Uterus (tissue), 3 donors: ENCODE measurements at regions not wholly inside any gene's neighbourhood (a gene's known extent, or its start where the extent isn't known, plus 50 kb on each side); places are given as distances from the start of the nearest gene placed in this dataset.
A peak's percentile ranks its signal among the peaks of the same experiment; 100 is the strongest.

Experiments used
- DNase-seq, 2 donors: peaks; one replicate each; pipeline ENCODE4 v3.0.0-alpha.2; 2019 to 2020
- H3K27ac ChIP-seq, 2 donors: fragments of 200-600 bp; sonication (generic); 1 replicate in 1 of 2; 2 replicates in 1 of 2; pipeline ENCODE4 v1.5.1; 2016 to 2018
- H3K27me3 ChIP-seq, 2 donors: fragments of 200-600 bp; sonication (generic); one replicate each; pipeline ENCODE4 v1.5.1; 2018 to 2019; ENCODE audit warnings: control low read depth in 1 of 2
- H3K36me3 ChIP-seq, 2 donors: fragments of 200-600 bp; sonication (generic); one replicate each; pipeline ENCODE4 v1.5.1; 2019; ENCODE audit warnings: control low read depth in 1 of 2
- H3K4me1 ChIP-seq, 2 donors: fragments of 200-600 bp; sonication (generic); one replicate each; pipeline ENCODE4 v1.5.1; 2018 to 2019; ENCODE audit warnings: control low read depth in 1 of 2
- H3K4me3 ChIP-seq, 2 donors: fragments of 200-600 bp; sonication (generic); 1 replicate in 1 of 2; 2 replicates in 1 of 2; pipeline ENCODE4 v1.5.1; 2018 to 2019; ENCODE audit warnings: mild to moderate bottlenecking in 1 of 2
- H3K9me3 ChIP-seq, 2 donors: fragments of 200-600 bp; sonication (generic); one replicate each; pipeline ENCODE4 v1.5.1; 2019; ENCODE audit warnings: control low read depth in 1 of 2
- POLR2A ChIP-seq, 2 donors: fragments of 450-650 bp; IDR thresholded peaks; one replicate each; pipeline ENCODE4 v1.6.1; 2016; ENCODE audit warnings: antibody characterized with exemption in 2 of 2, mild to moderate bottlenecking in 1 of 2, moderate library complexity in 1 of 2
- intact Hi-C: fragments of 100-400 bp; cut with DNase I; formaldehyde crosslinking; loops from one replicate; pipeline ENCODE4 v1.15.1; 2023; ENCODE audit warnings: low total_unique reads
- TF ChIP-seq, protein P1 (sequence below), 4 experiments: fragments of 200-600 bp in 2 of 4; fragments of 450-650 bp in 2 of 4; sonication (generic) in 2 of 4; IDR thresholded peaks; one replicate each; pipeline ENCODE4 v1.5.1; 2016 to 2019; ENCODE audit warnings: antibody characterized with exemption in 4 of 4, mild to moderate bottlenecking in 2 of 4, moderate library complexity in 1 of 4
- donor health status: DM: yes; HTN: yes; CAD: no.

DNA sequence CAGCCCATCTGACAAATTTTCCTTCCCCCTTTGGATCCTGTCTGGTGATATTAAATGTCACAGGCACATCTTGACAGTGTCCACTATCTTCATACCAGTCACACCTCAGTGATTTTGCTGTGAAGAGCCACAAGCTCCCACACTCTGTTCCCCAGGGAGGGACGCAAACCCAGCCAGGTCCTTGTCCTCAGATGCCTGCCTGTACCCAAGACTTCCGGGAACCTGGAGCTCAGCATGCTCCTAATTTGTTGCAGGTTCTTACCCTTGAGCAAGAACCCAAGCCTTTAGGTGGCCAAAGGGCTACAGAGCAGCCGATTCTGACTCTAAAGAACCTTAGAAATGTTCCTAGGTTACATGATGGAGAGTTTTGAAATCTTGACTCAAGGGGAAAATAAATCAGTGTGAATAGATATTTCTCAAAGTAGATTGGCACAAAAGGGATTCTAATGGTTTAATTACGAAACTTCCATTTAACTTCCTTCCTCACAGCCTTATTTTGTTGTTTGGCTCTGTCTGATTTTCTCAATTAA is 66.2 kb upstream of the MTHFD1L start:
- DNase-seq, result no peak
- intact Hi-C loops, result no loop called here

GRCh38 chr6:150800674-150801314 is 64.7 kb upstream of the MTHFD1L start:
- H3K27me3 ChIP-seq, result no peaks in the 10 kb centered on the region
- TF ChIP-seq, protein P1, sequence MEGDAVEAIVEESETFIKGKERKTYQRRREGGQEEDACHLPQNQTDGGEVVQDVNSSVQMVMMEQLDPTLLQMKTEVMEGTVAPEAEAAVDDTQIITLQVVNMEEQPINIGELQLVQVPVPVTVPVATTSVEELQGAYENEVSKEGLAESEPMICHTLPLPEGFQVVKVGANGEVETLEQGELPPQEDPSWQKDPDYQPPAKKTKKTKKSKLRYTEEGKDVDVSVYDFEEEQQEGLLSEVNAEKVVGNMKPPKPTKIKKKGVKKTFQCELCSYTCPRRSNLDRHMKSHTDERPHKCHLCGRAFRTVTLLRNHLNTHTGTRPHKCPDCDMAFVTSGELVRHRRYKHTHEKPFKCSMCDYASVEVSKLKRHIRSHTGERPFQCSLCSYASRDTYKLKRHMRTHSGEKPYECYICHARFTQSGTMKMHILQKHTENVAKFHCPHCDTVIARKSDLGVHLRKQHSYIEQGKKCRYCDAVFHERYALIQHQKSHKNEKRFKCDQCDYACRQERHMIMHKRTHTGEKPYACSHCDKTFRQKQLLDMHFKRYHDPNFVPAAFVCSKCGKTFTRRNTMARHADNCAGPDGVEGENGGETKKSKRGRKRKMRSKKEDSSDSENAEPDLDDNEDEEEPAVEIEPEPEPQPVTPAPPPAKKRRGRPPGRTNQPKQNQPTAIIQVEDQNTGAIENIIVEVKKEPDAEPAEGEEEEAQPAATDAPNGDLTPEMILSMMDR (IDR thresholded peaks at IDR 0.05), result no peak
- no peak for TF ChIP-seq POLR2A (IDR thresholded peaks at IDR 0.05)
- DNase-seq, result no peak
- H3K36me3 ChIP-seq, result no peaks in the 10 kb centered on the region
- no peaks in the 10 kb centered on the region for H3K9me3 ChIP-seq
- no peak overlapping the region for H3K27ac ChIP-seq
- no peaks in the 10 kb centered on the region for H3K4me1 ChIP-seq
- intact Hi-C loops, result no loop called here
- H3K4me3 ChIP-seq, result no peak overlapping the region

More for the DNA sequence above, 66.2 kb upstream of the MTHFD1L start:
- no peaks in the 10 kb centered on the region for H3K27me3 ChIP-seq
- H3K27ac ChIP-seq, result no peak overlapping the region
- H3K4me3 ChIP-seq, result no peak overlapping the region
- no peaks in the 10 kb centered on the region for H3K4me1 ChIP-seq
- no peaks in the 10 kb centered on the region for H3K36me3 ChIP-seq
- no peak for TF ChIP-seq POLR2A (IDR thresholded peaks at IDR 0.05)
- TF ChIP-seq, protein P1 (IDR thresholded peaks at IDR 0.05), result no peak
- H3K9me3 ChIP-seq, result no peaks in the 10 kb centered on the region

GRCh38 chr6:150806790-150807189 is 58.7 kb upstream of the MTHFD1L start:
- intact Hi-C loops, result no loop called here
- Histone ChIP-seq H3K4me1 (no peaks in the 10 kb centered on the region), H3K9me3 (no peaks in the 10 kb centered on the region), H3K27ac (no peak overlapping the region), H3K4me3 (no peak overlapping the region), H3K36me3 (no peaks in the 10 kb centered on the region), H3K27me3 (no peaks in the 10 kb centered on the region)
- DNase-seq, result no peak
- no peak for TF ChIP-seq POLR2A (IDR thresholded peaks at IDR 0.05)
- TF ChIP-seq, protein P1 (IDR thresholded peaks at IDR 0.05), result no peak

GRCh38 chr6:150813319-150813992 is 52.0 kb upstream of the MTHFD1L start:
- Histone ChIP-seq H3K4me3 (no peak overlapping the region), H3K4me1 (no peaks in the 10 kb centered on the region), H3K36me3 (no peaks in the 10 kb centered on the region), H3K27me3 (no peaks in the 10 kb centered on the region), H3K9me3 (no peaks in the 10 kb centered on the region), H3K27ac (peak overlapping the region in 1 of 2 donors; percentile 55)
- no peak for TF ChIP-seq POLR2A (IDR thresholded peaks at IDR 0.05)
- TF ChIP-seq, protein P1 (IDR thresholded peaks at IDR 0.05), result no peak
- DNase-seq, result no peak
- intact Hi-C loops, result loop anchor here (10.0 kb wide), 1 partner anchor 729 kb away; no protein-coding TSS in a partner anchor

DNA sequence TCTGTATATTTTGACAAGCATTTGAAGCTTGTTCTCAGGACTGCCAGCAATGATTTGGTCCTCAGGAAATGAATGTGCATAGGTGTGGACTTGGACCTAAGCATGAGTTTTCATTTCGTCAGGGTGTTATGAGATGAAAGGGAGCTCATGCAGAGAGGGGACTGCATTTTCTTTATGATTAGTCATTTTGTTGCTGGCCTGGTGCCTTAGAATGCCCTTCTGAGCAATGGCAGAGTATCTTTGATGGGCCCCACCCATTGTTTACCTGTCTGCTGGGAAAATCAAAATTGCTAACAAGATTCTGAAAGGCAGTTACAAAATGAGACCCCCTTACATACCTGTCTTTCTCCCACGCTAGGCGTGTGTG is 51.5 kb upstream of the MTHFD1L start:
- TF ChIP-seq, protein P1 (IDR thresholded peaks at IDR 0.05), result no peak
- TF ChIP-seq POLR2A (IDR thresholded peaks at IDR 0.05), result no peak
- DNase-seq, result no peak
- no peaks in the 10 kb centered on the region for H3K27me3 ChIP-seq
- intact Hi-C loops, result loop anchor here (10.0 kb wide), 1 partner anchor 729 kb away; no protein-coding TSS in a partner anchor
- no peaks in the 10 kb centered on the region for H3K4me1 ChIP-seq
- no peaks in the 10 kb centered on the region for H3K9me3 ChIP-seq
- H3K27ac ChIP-seq, result peak overlapping the region; percentile 17 to 55
- H3K4me3 ChIP-seq, result no peak overlapping the region
- no peaks in the 10 kb centered on the region for H3K36me3 ChIP-seq
